Activated T-cell treated with anti-CD3 and anti-CD28 coated beads, Interleukin-2, amount 50 U/mL, for 4 hours (primary cell): ENCODE measurements at regions not wholly inside any gene's neighbourhood (a gene's known extent, or its start where the extent isn't known, plus 50 kb on each side); places are given as distances from the start of the nearest gene placed in this dataset.

Experiments
- ATAC-seq, 2 donors: fragments of 200-7000 bp; cut with Tn5 transposase; one replicate each; pipeline ENCODE4 v1.10.0; 2021
- DNase-seq: peaks from one replicate; pipeline ENCODE4 v3.0.0-alpha.2; 2020
- H3K27me3 Mint-ChIP-seq: one replicate; pipeline ENCODE4 v1.8.0; 2021; ENCODE audit warnings: low read depth, mixed read lengths
- H3K36me3 Mint-ChIP-seq: one replicate; pipeline ENCODE4 v1.8.0; 2022; ENCODE audit warnings: mixed read lengths; ENCODE audit not compliant: insufficient read depth
- H3K4me1 Mint-ChIP-seq: one replicate; pipeline ENCODE4 v1.8.0; 2021; ENCODE audit warnings: low read depth, mixed read lengths
- H3K4me3 Mint-ChIP-seq: one replicate; pipeline ENCODE4 v1.8.0; 2021; ENCODE audit warnings: mild to moderate bottlenecking, moderate library complexity, mixed read lengths
- H3K9me3 Mint-ChIP-seq: one replicate; pipeline ENCODE4 v1.8.0; 2021; ENCODE audit warnings: mixed read lengths

DNA sequence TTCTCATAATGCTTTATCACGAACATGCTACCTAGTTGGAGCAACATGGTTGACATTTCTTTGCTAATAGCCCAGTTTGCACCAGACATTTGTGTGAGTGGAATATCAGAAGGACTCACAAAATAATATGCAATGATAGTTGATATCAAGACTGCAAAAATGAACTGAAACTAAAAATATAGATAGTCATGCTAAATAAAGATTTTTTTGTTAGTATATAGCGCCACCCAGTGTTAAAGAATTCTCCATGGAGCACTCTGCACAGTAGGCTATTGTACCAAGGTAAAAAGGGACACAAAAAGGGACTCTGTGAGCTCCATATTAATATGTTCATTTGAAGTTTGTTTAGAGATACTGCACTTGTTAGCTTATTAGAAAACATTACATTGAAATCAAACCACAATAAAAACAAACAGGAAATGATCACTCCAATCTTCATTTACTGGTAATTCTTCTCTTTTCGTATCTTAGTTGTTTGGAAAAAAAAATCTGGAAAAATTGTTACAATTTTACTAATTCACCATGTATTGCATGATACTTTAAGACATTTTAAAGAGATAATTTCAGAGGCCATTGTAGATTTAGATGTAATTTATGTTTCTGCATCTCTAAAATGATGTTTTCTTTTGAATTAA is 1509.6 kb downstream of the ADGRL3 start:
- H3K27me3 Mint-ChIP-seq, result no peaks in the 10 kb centered on the region
- H3K9me3 Mint-ChIP-seq, result peaks cover 17% of the 10 kb centered on the region
- no peaks in the 10 kb centered on the region for H3K4me1 Mint-ChIP-seq
- no peak overlapping the region for H3K4me3 Mint-ChIP-seq
- H3K36me3 Mint-ChIP-seq, result no peaks in the 10 kb centered on the region
- DNase-seq, result no peak
- no peak for ATAC-seq

DNA sequence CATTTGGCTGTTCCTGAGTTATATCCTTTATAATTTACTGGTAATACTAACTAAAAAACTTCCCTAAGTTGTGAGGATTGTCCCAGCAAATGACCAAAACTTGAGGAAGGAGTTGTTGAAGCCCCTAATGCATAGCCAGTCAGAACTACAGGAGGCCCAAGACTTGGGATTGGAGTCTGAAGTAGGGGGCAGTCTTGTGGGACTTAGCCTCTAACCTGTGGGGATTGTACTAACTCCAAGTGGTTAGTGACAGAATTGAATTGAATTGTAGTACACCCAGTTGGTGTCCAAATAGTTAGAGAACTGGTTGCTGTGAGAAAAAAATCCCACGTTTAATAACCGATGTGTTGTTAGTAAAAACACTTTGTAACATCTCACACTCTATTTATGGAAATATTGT is 1506.3 kb downstream of the ADGRL3 start:
- H3K4me1 Mint-ChIP-seq, result no peaks in the 10 kb centered on the region
- no peak for ATAC-seq

DNA sequence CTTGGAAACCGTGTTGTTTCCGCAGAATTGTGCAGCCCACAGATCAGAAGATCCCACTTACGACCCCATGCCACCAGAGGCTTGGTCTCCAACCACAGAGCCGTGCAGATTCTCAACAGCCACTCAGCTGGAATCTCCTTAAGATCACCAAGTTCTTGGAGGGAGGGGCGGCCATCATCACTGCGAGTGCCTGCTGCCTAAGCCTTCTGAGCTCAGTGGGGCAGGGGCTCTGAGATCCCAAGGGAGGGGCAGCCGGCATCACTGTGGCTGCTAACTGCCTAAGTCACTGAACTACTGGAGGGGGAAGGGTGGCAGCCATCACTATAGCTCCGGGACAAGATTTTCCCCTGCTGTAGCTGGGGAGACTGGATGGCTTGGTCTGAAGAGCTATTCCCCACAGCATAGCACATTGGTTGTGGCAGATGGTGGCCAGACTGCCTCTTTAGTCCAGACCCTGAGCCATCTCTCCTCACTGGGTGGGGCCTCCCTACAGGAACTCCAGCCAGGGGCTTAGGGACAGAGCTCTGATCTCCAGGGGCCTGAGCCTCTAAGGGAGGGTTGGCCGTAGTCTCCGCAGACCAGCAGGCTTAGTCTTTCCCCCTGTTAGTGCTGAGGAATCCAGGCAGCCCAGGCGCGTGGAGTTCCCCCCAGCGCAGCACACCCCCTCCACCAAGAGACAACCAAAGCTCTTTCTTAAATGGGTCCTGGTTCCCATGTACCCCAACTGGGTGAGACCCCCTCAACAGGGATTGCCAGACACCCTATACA is 1483.9 kb downstream of the ADGRL3 start:
- Mint-ChIP-seq H3K27me3 (no peaks in the 10 kb centered on the region), H3K9me3 (peaks cover 29% of the 10 kb centered on the region), H3K36me3 (no peaks in the 10 kb centered on the region), H3K4me3 (no peak overlapping the region), H3K4me1 (no peaks in the 10 kb centered on the region)
- ATAC-seq (no peak), DNase-seq (no peak)

More for the DNA sequence above, 1506.3 kb downstream of the ADGRL3 start:
- H3K9me3 Mint-ChIP-seq, result peaks cover 17% of the 10 kb centered on the region
- no peak overlapping the region for H3K4me3 Mint-ChIP-seq
- H3K27me3 Mint-ChIP-seq, result no peaks in the 10 kb centered on the region
- no peaks in the 10 kb centered on the region for H3K36me3 Mint-ChIP-seq
- DNase-seq, result no peak

DNA sequence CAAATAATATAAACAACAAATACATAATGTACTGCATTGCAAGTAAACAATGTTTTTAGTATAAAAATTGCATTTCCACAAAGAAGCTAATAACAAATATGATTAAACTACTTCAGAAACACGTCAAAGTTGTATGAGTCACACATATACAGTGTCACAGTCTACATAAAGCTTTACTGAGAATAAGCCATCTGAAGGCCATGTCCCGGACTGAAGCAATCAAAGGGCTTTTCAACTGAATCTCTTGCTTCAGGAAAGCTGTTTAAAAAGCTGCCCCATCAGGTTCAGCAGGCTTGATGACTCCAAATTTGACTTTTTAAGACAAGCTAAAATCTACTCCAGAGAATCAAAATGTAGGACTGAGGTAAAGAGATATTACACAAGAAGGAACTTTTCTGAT is 1476.8 kb downstream of the ADGRL3 start:
- peaks cover 26% of the 10 kb centered on the region for H3K9me3 Mint-ChIP-seq
- DNase-seq (no peak), ATAC-seq (no peak)
- H3K4me3 Mint-ChIP-seq, result no peak overlapping the region
- no peaks in the 10 kb centered on the region for H3K4me1 Mint-ChIP-seq
- H3K27me3 Mint-ChIP-seq, result no peaks in the 10 kb centered on the region
- H3K36me3 Mint-ChIP-seq, result no peaks in the 10 kb centered on the region

DNA sequence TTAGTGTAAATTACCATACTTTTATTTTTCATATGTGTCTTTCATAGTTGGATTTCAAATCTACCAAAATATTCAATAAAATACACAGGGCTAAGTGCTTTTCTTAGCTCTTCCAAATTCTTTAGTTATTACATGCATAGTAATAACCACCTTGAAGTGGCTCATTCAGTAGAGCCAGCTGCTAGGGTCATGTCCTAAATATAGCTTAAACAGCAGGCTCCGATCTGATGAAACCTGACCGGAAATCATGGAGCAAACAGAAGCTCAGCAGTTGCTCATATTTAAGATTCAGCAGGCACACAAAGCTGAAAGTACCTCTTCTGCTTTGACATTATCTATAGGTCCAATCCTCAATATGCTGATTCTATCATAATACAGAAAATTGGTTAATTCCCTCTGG is 1470.4 kb downstream of the ADGRL3 start:
- Mint-ChIP-seq H3K4me3 (no peak overlapping the region), H3K4me1 (no peaks in the 10 kb centered on the region), H3K9me3 (no peaks in the 10 kb centered on the region), H3K27me3 (no peaks in the 10 kb centered on the region), H3K36me3 (no peaks in the 10 kb centered on the region)
- ATAC-seq (no peak), DNase-seq (no peak)

DNA sequence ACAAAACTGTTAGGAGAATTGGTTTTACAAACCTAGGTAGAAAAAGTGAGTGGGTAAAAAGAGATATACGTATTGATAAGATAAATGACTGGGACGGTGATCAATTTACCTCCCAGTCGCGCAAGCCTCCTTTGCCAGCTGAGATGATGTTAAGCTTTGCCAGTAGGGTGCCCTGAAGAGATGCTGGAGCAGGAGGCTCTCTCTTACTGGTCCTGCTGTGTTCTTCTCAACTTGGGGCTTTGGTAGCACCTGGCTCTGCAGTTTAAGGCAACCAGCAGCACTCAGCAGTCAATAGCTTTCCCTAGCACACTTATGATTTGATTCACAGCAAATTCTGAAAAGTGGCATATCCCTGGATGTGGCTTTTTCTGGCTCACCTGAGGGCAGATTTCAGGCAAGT is 1461.7 kb downstream of the ADGRL3 start:
- ATAC-seq, result no peak
- peaks cover 3% of the 10 kb centered on the region for H3K9me3 Mint-ChIP-seq
- H3K27me3 Mint-ChIP-seq, result no peaks in the 10 kb centered on the region
- H3K4me3 Mint-ChIP-seq, result no peak overlapping the region
- H3K4me1 Mint-ChIP-seq, result no peaks in the 10 kb centered on the region
- no peak for DNase-seq
- no peaks in the 10 kb centered on the region for H3K36me3 Mint-ChIP-seq

DNA sequence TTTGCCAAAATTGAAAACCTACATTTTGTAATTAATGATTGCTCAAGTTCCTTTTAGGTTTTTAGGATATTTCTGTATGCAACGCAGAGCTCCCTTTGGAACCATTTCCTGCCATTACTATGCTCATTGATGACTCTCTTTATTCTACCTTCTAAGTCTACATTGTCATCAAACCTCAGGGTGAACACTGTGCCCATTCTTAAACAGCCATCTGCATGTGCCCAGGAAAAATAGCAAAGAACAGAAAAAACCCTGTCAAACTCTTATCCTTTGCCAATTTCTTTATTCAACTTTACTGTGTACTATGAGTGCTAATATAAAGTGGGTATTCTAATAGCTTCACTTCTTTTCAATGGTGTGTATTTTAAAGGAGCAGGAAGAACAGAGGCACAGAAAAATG is 1455.9 kb downstream of the ADGRL3 start:
- ATAC-seq (no peak), DNase-seq (no peak)
- Mint-ChIP-seq H3K9me3 (peaks cover 15% of the 10 kb centered on the region), H3K36me3 (no peaks in the 10 kb centered on the region), H3K27me3 (no peaks in the 10 kb centered on the region), H3K4me1 (no peaks in the 10 kb centered on the region), H3K4me3 (no peak overlapping the region)

DNA sequence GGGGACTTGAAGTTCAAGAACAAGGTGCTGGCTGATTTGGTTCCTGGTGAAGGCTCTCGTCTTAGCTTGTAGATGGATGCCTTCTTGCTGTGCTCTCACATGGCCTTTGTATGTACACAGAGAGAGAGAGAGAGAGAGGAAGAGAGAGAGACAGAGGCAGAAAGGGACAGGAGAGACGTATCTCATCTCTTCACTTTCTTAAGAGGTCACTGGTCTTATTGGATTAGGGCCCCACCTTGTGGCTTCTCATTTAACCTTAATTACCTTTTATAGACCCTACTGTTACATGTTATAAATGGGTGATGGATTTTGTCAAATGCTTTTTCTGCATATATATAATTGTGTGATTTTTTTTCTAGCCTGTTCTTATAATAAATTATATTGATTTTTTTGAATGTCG is 1444.2 kb downstream of the ADGRL3 start:
- Mint-ChIP-seq H3K4me1 (no peaks in the 10 kb centered on the region), H3K4me3 (no peak overlapping the region), H3K36me3 (no peaks in the 10 kb centered on the region), H3K9me3 (peaks cover 10% of the 10 kb centered on the region), H3K27me3 (no peaks in the 10 kb centered on the region)
- DNase-seq, result no peak
- no peak for ATAC-seq

DNA sequence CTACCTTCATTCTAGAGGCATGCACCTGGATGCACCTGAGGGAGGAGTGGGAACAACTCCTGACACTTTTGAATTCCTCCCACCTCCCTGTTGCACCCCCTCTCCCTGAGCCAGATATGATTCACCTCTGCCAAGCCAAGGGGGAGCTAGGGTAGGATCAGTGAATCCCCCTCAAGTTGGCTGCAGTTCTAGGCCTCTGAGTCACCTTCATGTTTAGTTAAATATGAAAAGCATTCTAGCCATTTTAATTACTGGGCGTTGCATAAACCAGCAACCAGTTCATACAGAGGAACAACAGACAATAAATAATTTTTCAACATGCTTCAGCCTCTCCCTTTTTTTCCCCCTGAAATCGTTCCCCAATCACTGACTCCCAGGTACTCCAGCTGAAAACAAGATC is 1440.2 kb downstream of the ADGRL3 start:
- Mint-ChIP-seq H3K36me3 (no peaks in the 10 kb centered on the region), H3K4me1 (no peaks in the 10 kb centered on the region), H3K9me3 (peaks cover 9% of the 10 kb centered on the region), H3K27me3 (no peaks in the 10 kb centered on the region), H3K4me3 (no peak overlapping the region)
- ATAC-seq (no peak), DNase-seq (no peak)

DNA sequence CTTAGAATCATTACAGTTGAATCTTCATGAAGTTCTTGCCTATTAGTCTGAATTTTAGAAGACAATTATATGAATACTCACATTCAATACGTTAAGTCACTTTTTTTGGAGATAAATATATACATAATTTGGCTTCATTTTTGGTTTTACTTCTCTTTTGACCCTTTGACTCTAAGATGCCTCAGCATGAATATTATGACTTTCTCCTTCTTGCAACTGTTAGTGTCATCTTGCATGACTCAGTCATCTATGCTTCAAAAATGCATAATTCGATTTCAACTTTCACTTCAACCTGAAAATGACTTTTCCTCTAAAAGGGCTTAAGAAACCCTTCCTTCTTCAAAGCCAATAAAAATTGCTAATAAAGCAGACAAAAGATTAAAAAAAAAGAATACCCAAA is 1427.5 kb downstream of the ADGRL3 start:
- Mint-ChIP-seq H3K36me3 (no peaks in the 10 kb centered on the region), H3K4me1 (no peaks in the 10 kb centered on the region), H3K27me3 (no peaks in the 10 kb centered on the region), H3K9me3 (peaks cover 14% of the 10 kb centered on the region), H3K4me3 (no peak overlapping the region)
- DNase-seq, result no peak
- no peak for ATAC-seq

DNA sequence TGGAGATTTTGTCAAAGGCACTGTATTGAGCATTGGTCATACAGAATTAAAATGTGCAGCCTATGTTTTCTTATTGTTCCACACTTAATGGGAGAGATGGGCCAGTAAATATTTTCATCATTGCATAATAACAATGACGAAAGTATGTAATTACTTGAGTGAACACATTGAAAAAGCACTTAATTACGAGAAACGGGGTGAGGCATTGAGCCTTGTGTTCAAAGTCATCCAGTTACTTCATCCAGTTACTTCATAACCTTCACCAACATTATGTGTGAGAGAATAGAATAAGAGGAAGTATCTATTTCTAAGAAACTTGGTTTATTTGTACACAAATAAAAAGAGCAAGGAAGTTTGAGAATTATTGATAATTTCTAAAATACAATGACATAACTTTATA is 1427.0 kb downstream of the ADGRL3 start:
- Mint-ChIP-seq H3K36me3 (no peaks in the 10 kb centered on the region), H3K27me3 (no peaks in the 10 kb centered on the region), H3K9me3 (peaks cover 14% of the 10 kb centered on the region), H3K4me3 (no peak overlapping the region), H3K4me1 (no peaks in the 10 kb centered on the region)
- ATAC-seq (no peak), DNase-seq (no peak)

DNA sequence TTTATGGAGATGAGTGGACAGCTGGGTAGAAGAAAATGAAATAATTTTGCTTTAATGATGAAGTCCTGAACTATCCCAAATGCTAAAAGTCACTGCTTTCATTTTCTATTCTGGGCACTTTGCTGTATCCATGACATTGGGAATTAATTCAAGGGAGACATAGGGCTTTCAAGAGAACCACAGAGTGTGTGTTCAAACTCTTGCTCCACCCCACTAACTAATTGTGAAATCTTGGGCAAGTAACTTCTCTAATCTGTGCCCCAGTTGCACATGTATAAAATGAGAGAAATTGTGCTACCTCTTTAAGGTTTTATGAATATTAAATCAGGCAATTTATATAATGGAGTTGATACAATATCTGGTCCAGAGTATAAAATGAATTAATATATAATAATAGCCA is 1422.0 kb downstream of the ADGRL3 start:
- H3K4me3 Mint-ChIP-seq, result no peak overlapping the region
- ATAC-seq (no peak), DNase-seq (no peak)
- H3K36me3 Mint-ChIP-seq, result no peaks in the 10 kb centered on the region
- H3K9me3 Mint-ChIP-seq, result peaks cover 15% of the 10 kb centered on the region
- no peaks in the 10 kb centered on the region for H3K27me3 Mint-ChIP-seq
- H3K4me1 Mint-ChIP-seq, result no peaks in the 10 kb centered on the region

DNA sequence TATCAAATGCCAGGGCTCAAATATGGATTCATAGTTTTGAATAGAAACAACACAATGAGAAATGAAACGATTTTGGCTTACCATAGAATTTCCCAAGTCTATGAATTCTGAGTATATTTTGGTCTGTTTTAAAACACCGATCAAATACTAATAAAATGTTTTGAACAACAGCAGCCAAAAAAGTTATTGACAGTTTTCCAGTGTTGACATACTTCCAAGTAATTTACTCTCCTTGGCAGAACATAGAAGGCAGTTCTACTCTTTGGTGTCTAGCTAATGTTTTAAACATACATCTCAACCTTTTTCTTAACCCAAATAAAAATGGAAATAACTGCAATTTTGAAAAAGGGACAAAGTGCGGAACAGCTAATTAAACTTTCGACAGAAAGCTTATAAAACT is 1419.8 kb downstream of the ADGRL3 start:
- Mint-ChIP-seq H3K9me3 (peaks cover 16% of the 10 kb centered on the region), H3K27me3 (no peaks in the 10 kb centered on the region), H3K4me3 (no peak overlapping the region), H3K36me3 (no peaks in the 10 kb centered on the region), H3K4me1 (no peaks in the 10 kb centered on the region)
- DNase-seq, result no peak
- no peak for ATAC-seq

DNA sequence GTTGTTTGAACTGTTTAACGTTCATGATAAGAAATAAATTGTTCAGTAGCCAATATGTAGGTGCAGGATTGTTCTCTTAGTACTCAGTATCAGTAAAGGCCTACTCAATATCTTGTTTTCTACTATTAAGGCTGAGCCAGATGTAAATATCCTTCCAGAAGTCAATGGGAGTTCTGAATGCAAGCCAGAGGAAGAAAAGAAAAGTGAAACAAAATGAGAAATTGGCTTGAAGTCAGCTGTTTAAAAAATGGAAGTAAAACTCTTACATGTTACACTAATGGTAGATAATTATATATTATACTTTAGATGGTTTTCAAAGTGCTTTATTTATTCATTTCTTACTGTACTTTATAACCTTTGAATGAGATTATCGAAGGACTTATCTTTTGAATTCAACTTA is 1417.9 kb downstream of the ADGRL3 start:
- ATAC-seq (no peak), DNase-seq (no peak)
- peaks cover 9% of the 10 kb centered on the region for H3K9me3 Mint-ChIP-seq
- no peak overlapping the region for H3K4me3 Mint-ChIP-seq
- H3K27me3 Mint-ChIP-seq, result no peaks in the 10 kb centered on the region
- no peaks in the 10 kb centered on the region for H3K36me3 Mint-ChIP-seq
- no peaks in the 10 kb centered on the region for H3K4me1 Mint-ChIP-seq

DNA sequence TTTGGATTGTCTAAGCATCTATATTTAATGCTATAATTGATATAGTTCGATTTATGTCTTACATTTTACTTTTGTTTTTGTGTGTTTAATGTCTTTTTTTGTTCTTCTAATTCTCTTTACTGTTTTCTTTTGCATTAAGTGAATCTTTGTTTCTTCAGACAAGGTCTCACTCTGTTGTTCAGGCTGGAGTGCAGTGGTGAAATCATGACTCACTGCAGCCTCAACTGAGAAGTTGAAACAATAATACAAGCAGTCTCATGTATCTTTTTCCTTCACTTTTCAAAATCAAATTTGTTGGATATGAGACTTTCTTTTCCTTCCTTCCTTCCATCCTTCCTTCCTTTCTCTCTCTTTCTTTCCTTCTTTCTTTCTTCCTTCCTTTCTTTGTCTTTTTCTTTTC is 1401.6 kb downstream of the ADGRL3 start:
- no peak for ATAC-seq
- no peaks in the 10 kb centered on the region for H3K36me3 Mint-ChIP-seq
- peaks cover 8% of the 10 kb centered on the region for H3K9me3 Mint-ChIP-seq
- H3K4me1 Mint-ChIP-seq, result no peaks in the 10 kb centered on the region
- no peak for DNase-seq
- no peaks in the 10 kb centered on the region for H3K27me3 Mint-ChIP-seq
- H3K4me3 Mint-ChIP-seq, result no peak overlapping the region
